C4-2B (cell line): ENCODE measurements at regions not wholly inside any gene's neighbourhood (a gene's known extent, or its start where the extent isn't known, plus 50 kb on each side); places are given as distances from the start of the nearest gene placed in this dataset.
"Not testable (repeated sequence)": the region's sequence is repeated elsewhere in the genome, so short reads cannot be mapped to it uniquely, and the experiment has no call there.

Experiments
- ZFX ChIP-seq: fragments of 450-650 bp; IDR thresholded peaks from 2 replicates; pipeline ENCODE4 v1.6.1; 2017
- TF ChIP-seq, protein P1 (sequence below): fragments of 450-650 bp; conservative IDR thresholded peaks from 2 replicates; pipeline ENCODE4 v1.5.1; 2017; ENCODE audit warnings: mild to moderate bottlenecking

DNA sequence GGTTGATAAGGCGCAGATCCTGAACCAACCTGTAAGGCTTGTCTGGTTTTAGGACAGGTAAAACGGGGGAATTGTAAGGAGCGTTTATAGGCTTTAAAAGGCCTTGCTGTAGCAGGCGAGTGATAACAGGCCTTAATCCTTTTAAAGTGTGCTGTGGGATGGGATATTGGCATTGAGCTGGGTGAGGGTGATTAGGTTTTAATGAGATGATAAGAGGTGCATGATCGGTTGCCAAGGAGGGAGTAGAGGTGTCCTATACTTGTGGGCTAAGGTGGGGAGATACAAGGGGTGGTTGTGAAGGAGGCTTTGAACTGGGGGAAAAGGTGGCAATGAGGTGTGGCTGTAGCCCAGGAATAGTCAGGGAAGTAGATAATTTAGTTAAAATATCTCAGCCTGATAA, 363.8 kb downstream of the S1PR1 start:
- TF ChIP-seq, protein P1, sequence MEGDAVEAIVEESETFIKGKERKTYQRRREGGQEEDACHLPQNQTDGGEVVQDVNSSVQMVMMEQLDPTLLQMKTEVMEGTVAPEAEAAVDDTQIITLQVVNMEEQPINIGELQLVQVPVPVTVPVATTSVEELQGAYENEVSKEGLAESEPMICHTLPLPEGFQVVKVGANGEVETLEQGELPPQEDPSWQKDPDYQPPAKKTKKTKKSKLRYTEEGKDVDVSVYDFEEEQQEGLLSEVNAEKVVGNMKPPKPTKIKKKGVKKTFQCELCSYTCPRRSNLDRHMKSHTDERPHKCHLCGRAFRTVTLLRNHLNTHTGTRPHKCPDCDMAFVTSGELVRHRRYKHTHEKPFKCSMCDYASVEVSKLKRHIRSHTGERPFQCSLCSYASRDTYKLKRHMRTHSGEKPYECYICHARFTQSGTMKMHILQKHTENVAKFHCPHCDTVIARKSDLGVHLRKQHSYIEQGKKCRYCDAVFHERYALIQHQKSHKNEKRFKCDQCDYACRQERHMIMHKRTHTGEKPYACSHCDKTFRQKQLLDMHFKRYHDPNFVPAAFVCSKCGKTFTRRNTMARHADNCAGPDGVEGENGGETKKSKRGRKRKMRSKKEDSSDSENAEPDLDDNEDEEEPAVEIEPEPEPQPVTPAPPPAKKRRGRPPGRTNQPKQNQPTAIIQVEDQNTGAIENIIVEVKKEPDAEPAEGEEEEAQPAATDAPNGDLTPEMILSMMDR = not testable (repeated sequence)
- not testable (repeated sequence) for TF ChIP-seq ZFX
